ENCODE measurements at regions not wholly inside any gene's neighbourhood (a gene's known extent, or its start where the extent isn't known, plus 50 kb on each side); places are given as distances from the start of the nearest gene placed in this dataset.

GRCh38 chr9:22288661-22289060 is 158.0 kb upstream of the DMRTA1 start:
- DNase-seq: no peak

DNA sequence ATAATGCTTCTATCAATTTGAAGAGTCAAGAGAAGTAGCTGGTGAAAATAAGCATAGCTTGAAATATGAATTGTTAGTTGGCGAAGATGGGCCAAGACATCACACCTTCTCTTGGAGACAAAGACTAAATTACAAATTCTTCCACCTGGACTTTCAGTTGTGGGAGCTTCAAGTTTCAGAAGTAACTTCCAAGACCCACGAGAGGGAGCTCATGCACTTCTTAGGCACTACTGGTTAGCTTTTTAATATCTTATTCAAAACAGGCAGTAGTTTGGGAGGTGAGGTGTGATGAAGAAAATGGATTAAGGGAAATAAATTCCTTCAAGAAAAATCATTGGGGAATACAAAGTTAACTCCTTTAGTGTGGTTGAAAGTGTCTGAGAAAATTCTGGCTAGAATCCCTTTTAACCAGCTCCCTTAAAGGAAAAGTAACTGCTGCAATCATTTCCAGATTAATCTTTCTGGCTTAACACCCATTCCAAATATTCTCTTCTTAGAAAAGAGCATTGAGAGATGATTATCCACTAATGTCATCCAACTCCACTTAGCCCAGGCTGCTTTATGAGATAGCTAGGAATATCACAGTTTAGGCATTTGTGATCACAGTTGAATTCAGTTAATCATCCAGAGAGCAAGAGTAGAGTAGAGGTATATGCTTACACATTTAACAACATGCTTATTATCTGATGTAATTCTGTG is 139.5 kb upstream of the DMRTA1 start:
- peak; percentile 45 to 55 (median 51) for DNase-seq

GRCh38 chr9:22308177-22308576 is 138.4 kb upstream of the DMRTA1 start:
- DNase-seq: no peak

DNA sequence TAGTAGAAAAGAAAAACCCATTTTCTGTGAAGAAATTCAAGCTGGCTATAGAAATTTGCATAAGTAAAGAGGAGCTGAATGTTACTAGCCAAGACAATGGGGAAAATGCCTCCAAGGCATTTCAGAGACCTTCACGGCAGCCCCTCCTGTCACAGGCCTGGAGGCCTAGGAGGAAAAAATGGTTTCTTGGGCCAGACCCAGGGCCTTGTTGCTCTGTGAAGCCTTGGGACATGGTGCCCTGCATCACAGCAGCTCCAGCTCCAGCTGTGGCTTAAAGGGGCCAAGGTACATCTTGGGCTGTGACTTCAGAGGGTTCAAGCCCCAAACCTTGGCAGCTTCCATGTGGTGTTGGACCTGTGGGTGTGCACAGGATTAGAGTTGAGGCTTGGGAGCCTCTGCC is 130.0 kb upstream of the DMRTA1 start:
- no peak for DNase-seq

GRCh38 chr9:22331533-22331932 is 115.1 kb upstream of the DMRTA1 start:
- DNase-seq: no peak

- no peak for DNase-seq
Observed at GRCh38 chr9:22332202-22332601, 114.4 kb upstream of the DMRTA1 start.

DNA sequence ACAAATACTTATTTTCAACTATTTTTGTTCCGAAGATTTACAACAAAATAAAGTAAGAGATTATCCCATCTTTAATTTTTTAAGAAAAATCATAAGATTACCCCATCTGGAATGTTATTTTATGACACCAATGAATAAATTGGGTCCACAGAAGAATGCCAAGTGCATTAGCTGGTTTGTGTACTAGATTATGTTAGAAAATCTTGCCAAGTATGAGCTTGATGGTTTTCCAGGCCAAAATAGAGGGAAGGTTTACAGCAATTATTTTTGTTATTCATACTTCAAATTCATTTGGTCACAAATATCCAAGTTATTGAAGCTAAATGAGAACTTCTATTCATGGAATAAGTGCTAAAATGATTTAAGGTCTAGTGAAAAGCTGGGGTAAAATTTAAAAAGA is 109.4 kb upstream of the DMRTA1 start:
- DNase-seq: no peak

- DNase-seq: no peak
Observed at GRCh38 chr9:22342491-22343217, 104.0 kb upstream of the DMRTA1 start.

DNA sequence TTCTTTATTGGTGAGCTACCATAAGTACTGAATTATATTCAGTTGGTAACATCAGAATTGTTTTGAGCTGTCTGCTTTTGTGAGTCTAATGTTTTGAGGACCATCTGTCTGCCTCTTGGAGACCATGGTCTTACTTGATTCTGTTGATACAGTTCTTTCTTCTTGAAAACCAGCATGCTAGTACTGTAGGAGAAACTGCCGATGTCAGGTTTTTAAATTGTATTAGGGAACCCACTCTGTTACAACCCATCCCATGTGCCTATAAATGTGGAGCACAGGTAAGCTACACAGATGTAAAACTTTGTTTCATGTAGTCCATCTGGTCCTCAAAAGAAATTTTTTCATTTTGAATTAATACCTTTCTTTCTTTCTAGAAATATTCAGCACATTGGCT is 103.4 kb upstream of the DMRTA1 start:
- DNase-seq: no peak

DNA sequence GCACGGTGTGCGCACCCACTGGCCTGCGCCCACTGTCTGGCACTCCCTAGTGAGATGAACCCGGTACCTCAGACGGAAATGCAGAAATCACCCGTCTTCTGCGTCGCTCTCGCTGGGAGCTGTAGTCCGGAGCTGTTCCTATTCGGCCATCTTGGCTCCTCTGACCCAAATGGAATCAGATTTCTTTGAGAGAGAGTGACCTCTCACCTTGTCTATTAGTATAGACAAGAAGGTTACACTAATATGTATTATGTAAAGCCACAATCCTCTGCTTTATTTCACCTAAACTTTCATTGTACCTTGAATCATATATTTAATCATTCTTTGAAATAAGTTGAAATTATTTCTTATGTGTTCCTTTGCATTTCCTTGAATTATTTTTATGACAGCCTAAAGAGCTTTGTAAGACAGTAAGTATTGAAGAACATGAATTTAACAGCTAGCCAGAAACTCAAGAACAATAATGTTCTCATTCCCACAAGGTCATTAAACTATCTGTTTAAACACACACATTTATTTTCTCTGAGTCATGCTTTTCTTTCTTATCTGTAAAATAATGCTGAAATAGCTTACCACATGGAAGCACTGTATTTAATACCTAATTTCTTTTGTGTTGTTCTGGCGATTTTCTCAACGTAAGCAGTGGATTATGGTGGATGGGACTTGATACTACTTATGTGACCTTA is 91.8 kb upstream of the DMRTA1 start:
- no peak for DNase-seq

- no peak for DNase-seq
Observed at GRCh38 chr9:22356985-22357384, 89.6 kb upstream of the DMRTA1 start.

DNA sequence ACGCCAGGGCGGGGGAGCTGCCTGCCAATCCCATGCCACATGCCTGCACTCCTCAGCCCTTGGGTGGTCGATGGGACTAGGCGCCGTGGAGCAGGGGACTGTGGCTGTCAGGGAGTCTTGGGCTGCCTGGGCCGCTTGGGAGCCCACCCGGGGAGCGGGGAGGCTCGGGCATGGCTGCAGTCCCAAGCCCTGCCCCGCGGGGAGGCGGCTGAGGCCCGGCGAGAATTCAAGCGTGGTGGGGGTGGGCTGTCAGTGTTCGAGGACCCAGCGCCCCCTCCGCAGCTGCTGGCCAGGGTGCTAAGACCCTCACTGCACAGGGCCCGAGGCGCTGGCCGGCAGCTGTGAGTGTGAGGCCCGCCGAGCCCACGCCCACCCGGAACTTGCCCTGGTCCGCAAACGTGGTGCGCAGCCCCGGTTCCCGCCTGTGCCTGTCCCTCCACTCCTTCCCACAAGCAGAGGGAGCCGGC is 83.2 kb upstream of the DMRTA1 start:
- no peak for DNase-seq

DNA sequence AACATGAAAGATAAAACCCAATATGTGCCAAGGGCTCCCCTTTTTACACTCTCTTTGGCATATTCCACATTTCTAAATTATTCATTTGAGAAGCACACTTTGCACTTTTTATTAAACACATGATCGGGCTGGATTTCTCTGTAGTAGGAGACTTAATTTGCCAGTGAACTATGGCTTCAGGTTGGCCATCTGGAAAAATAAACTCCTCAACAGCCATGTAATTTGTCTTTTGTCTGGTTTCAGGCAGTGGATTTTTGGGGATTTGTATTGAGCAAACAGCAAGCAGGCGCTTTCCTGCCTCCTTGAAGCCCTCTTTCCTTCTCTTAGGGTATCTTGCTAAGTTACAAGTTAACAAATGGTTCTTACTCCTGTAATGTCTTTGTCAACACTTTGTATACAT is 73.0 kb upstream of the DMRTA1 start:
- no peak for DNase-seq

- DNase-seq: no peak
Observed at GRCh38 chr9:22374051-22374450, 72.6 kb upstream of the DMRTA1 start.

- no peak for DNase-seq
Observed at GRCh38 chr9:22379272-22379671, 67.4 kb upstream of the DMRTA1 start.

- DNase-seq: no peak
Observed at GRCh38 chr9:22381170-22381569, 65.5 kb upstream of the DMRTA1 start.

- no peak for DNase-seq
Observed at GRCh38 chr9:22382331-22382730, 64.3 kb upstream of the DMRTA1 start.

DNA sequence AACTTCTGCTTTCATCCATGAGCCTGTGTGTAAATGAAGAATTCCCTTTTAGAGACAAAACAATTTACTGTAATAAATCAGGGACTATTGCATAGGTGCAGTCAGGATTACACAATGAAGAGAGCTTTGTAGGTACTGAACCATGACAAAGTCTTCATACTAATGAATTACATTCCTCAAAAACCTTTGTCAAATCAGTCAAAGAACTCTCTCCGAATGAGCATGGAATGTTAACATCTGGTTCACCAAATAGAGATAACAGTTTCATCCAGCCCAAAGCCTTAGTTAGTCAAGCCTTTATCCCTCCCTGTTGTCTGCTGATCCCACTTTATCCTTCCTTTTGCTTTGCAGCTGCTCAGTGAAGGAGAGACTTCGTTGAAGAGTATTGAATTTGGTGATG is 62.9 kb upstream of the DMRTA1 start:
- no peak for DNase-seq

GRCh38 chr9:22389271-22389670 is 57.4 kb upstream of the DMRTA1 start:
- no peak for DNase-seq

- no peak for DNase-seq
Observed at GRCh38 chr9:22392523-22392922, 54.1 kb upstream of the DMRTA1 start.

GRCh38 chr9:22395687-22396141 is 50.9 kb upstream of the DMRTA1 start:
- DNase-seq: no peak

Data from suppressor macrophage treated with lipopolysaccharide for 1 hour (primary cell).